ENCODE measurements at regions not wholly inside any gene's neighbourhood (a gene's known extent, or its start where the extent isn't known, plus 50 kb on each side); places are given as distances from the start of the nearest gene placed in this dataset.

GRCh38 chr18:79579807-79580497, 99.7 kb upstream of the CTDP1 start:
- H3K4me1 ChIP-seq (ENCODE audit: insufficient read depth, low read length, poor library complexity, severe bottlenecking), result no peaks in the 10 kb centered on the region
- no peaks in the 10 kb centered on the region for H3K36me3 ChIP-seq (ENCODE audit: insufficient read depth, low read length, poor library complexity, severe bottlenecking)
- POLR2A ChIA-PET (ENCODE audit: low non-redundant PET), result no interaction called here
- TF ChIP-seq EZH2 (IDR thresholded peaks at IDR 0.05; ENCODE audit: borderline replicate concordance, low read depth, low read length, poor library complexity, severe bottlenecking), result no peak
- TF ChIP-seq, protein P1, sequence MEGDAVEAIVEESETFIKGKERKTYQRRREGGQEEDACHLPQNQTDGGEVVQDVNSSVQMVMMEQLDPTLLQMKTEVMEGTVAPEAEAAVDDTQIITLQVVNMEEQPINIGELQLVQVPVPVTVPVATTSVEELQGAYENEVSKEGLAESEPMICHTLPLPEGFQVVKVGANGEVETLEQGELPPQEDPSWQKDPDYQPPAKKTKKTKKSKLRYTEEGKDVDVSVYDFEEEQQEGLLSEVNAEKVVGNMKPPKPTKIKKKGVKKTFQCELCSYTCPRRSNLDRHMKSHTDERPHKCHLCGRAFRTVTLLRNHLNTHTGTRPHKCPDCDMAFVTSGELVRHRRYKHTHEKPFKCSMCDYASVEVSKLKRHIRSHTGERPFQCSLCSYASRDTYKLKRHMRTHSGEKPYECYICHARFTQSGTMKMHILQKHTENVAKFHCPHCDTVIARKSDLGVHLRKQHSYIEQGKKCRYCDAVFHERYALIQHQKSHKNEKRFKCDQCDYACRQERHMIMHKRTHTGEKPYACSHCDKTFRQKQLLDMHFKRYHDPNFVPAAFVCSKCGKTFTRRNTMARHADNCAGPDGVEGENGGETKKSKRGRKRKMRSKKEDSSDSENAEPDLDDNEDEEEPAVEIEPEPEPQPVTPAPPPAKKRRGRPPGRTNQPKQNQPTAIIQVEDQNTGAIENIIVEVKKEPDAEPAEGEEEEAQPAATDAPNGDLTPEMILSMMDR (conservative IDR thresholded peaks at IDR 0.05; ENCODE audit: low read depth, low read length), result no peak
- intact Hi-C loops (cut with micrococcal nuclease; ENCODE audit: unreplicated experiment), result no loop called here
- no peaks in the 10 kb centered on the region for H3K27me3 ChIP-seq (replicated peaks; ENCODE audit: insufficient read depth, low read depth, low read length, poor library complexity)
- CTCF ChIA-PET, result no interaction called here
- no peak overlapping the region for H3K4me3 ChIP-seq (ENCODE audit: low read depth, low read length, poor library complexity, severe bottlenecking)
- BruUV-seq (replicated peaks), result no TSS peak
- no peaks in the 10 kb centered on the region for H3K9me3 ChIP-seq (ENCODE audit: low read depth, low read length, poor library complexity, severe bottlenecking)
- DNase-seq (ENCODE audit: low spot score), result no peak
- no peak overlapping the region for H3K27ac ChIP-seq (ENCODE audit: low read depth, low read length, poor library complexity, severe bottlenecking)

DNA sequence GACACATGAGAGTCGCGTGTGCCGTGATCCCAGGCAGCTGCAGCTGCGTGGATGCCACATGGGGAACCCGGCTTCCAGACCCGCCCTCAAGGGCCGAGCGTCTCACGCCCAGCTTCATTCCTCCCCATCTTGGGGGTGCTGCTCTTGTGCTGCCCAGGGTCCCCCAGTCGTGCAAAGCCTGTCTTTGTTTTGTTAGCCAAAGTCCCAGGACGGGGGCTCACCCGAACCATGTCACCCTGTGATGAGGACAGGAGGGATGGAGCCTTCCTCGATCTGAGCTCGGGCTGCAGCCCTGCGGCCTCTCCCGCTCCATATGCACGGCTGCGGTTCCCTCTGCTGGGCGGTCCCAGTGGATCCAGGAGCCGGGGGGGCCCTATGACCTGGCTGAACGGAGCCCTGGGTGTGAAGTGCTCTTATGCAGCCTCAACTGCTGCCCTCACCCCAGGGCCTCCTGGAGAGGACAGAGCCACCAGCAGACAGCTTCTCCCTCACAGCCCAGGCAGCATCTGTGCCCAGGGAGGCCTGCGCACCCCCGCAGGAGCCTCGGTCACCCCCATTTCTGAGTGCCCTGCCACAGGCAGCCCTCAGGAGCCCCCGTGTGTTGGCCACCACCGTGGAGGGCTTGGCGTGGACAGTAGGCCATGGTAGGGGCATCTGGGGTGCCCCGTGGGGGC, 99.0 kb upstream of the CTDP1 start:
- CTCF ChIA-PET, result no interaction called here
- Histone ChIP-seq H3K27me3 (replicated peaks; ENCODE audit: insufficient read depth, low read depth, low read length, poor library complexity) (no peaks in the 10 kb centered on the region), H3K27ac (ENCODE audit: low read depth, low read length, poor library complexity, severe bottlenecking) (no peak overlapping the region), H3K4me1 (ENCODE audit: insufficient read depth, low read length, poor library complexity, severe bottlenecking) (no peaks in the 10 kb centered on the region), H3K4me3 (ENCODE audit: low read depth, low read length, poor library complexity, severe bottlenecking) (no peak overlapping the region), H3K36me3 (ENCODE audit: insufficient read depth, low read length, poor library complexity, severe bottlenecking) (no peaks in the 10 kb centered on the region), H3K9me3 (ENCODE audit: low read depth, low read length, poor library complexity, severe bottlenecking) (no peaks in the 10 kb centered on the region)
- no TSS peak for BruUV-seq (replicated peaks)
- POLR2A ChIA-PET (ENCODE audit: low non-redundant PET), result no interaction called here
- intact Hi-C loops (cut with micrococcal nuclease; ENCODE audit: unreplicated experiment), result no loop called here
- DNase-seq (ENCODE audit: low spot score), result no peak
- no peak for TF ChIP-seq EZH2 (IDR thresholded peaks at IDR 0.05; ENCODE audit: borderline replicate concordance, low read depth, low read length, poor library complexity, severe bottlenecking)
- TF ChIP-seq, protein P1 (conservative IDR thresholded peaks at IDR 0.05; ENCODE audit: low read depth, low read length), result no peak

GRCh38 chr18:79581406-79581805, 98.2 kb upstream of the CTDP1 start:
- POLR2A ChIA-PET (ENCODE audit: low non-redundant PET), result no interaction called here
- Histone ChIP-seq H3K36me3 (ENCODE audit: insufficient read depth, low read length, poor library complexity, severe bottlenecking) (no peaks in the 10 kb centered on the region), H3K4me3 (ENCODE audit: low read depth, low read length, poor library complexity, severe bottlenecking) (no peak overlapping the region), H3K9me3 (ENCODE audit: low read depth, low read length, poor library complexity, severe bottlenecking) (no peaks in the 10 kb centered on the region), H3K27ac (ENCODE audit: low read depth, low read length, poor library complexity, severe bottlenecking) (no peak overlapping the region), H3K27me3 (replicated peaks; ENCODE audit: insufficient read depth, low read depth, low read length, poor library complexity) (no peaks in the 10 kb centered on the region), H3K4me1 (ENCODE audit: insufficient read depth, low read length, poor library complexity, severe bottlenecking) (no peaks in the 10 kb centered on the region)
- no peak for DNase-seq (ENCODE audit: low spot score)
- no peak for TF ChIP-seq EZH2 (IDR thresholded peaks at IDR 0.05; ENCODE audit: borderline replicate concordance, low read depth, low read length, poor library complexity, severe bottlenecking)
- TF ChIP-seq, protein P1 (conservative IDR thresholded peaks at IDR 0.05; ENCODE audit: low read depth, low read length), result no peak
- intact Hi-C loops (cut with micrococcal nuclease; ENCODE audit: unreplicated experiment), result no loop called here
- BruUV-seq (replicated peaks), result no TSS peak
- CTCF ChIA-PET, result no interaction called here
